Hematopoietic multipotent progenitor cell treated with erythropoietin and hydrocortisone succinate and interleukin-3 and kit ligand, for 15 days (in vitro differentiated cells): ENCODE measurements at regions not wholly inside any gene's neighbourhood (a gene's known extent, or its start where the extent isn't known, plus 50 kb on each side); places are given as distances from the start of the nearest gene placed in this dataset.
"Not testable (repeated sequence)": the region's sequence is repeated elsewhere in the genome, so short reads cannot be mapped to it uniquely, and the experiment has no call there.

ENCODE experiments used
- DNase-seq: peaks from one replicate; pipeline ENCODE4 v3.0.0-alpha.2; 2015; ENCODE audit warnings: low spot score

GRCh38 chr11:115630214-115630613 is 126.0 kb upstream of the CADM1 start:
- DNase-seq = no peak

GRCh38 chr11:115629456-115630015 is 125.3 kb upstream of the CADM1 start:
- no peak for DNase-seq

GRCh38 chr11:115627666-115628460 is 123.6 kb upstream of the CADM1 start:
- no peak for DNase-seq

GRCh38 chr11:115627071-115627470 is 122.9 kb upstream of the CADM1 start:
- DNase-seq = no peak

- no peak for DNase-seq
Observed at GRCh38 chr11:115626414-115626813, 122.2 kb upstream of the CADM1 start.

GRCh38 chr11:115625502-115625901 is 121.3 kb upstream of the CADM1 start:
- no peak for DNase-seq

- DNase-seq = no peak
Observed at GRCh38 chr11:115624065-115624464, 119.8 kb upstream of the CADM1 start.

GRCh38 chr11:115623021-115623451 is 118.8 kb upstream of the CADM1 start:
- DNase-seq = no peak

GRCh38 chr11:115618428-115618827 is 114.2 kb upstream of the CADM1 start:
- no peak for DNase-seq

GRCh38 chr11:115617767-115618166 is 113.6 kb upstream of the CADM1 start:
- no peak for DNase-seq

- no peak for DNase-seq
Observed at GRCh38 chr11:115616971-115617370, 112.8 kb upstream of the CADM1 start.

- DNase-seq = no peak
Observed at GRCh38 chr11:115613986-115614632, 109.9 kb upstream of the CADM1 start.

GRCh38 chr11:115613004-115613403 is 108.8 kb upstream of the CADM1 start:
- DNase-seq = no peak

GRCh38 chr11:115612046-115612730 is 108.0 kb upstream of the CADM1 start:
- no peak for DNase-seq

GRCh38 chr11:115611343-115611742 is 107.1 kb upstream of the CADM1 start:
- DNase-seq = no peak

GRCh38 chr11:115610908-115611307 is 106.7 kb upstream of the CADM1 start:
- DNase-seq = no peak

- DNase-seq = not testable (repeated sequence)
Observed at GRCh38 chr11:115610234-115610633, 106.0 kb upstream of the CADM1 start.

GRCh38 chr11:115608976-115609375 is 104.8 kb upstream of the CADM1 start:
- no peak for DNase-seq

GRCh38 chr11:115607621-115608221 is 103.5 kb upstream of the CADM1 start:
- DNase-seq = no peak

GRCh38 chr11:115606498-115607220 is 102.4 kb upstream of the CADM1 start:
- DNase-seq = no peak

GRCh38 chr11:115605871-115606497 is 101.8 kb upstream of the CADM1 start:
- no peak for DNase-seq
